ENCODE measurements at regions not wholly inside any gene's neighbourhood (a gene's known extent, or its start where the extent isn't known, plus 50 kb on each side); places are given as distances from the start of the nearest gene placed in this dataset.

GRCh38 chr14:66311058-66311457 lies 175.1 kb upstream of the CCDC196 start:
- TF ChIP-seq CTCF (IDR thresholded peaks at IDR 0.05) (no peak), POLR2AphosphoS5 (IDR thresholded peaks at IDR 0.05) (no peak), POLR2A (IDR thresholded peaks at IDR 0.05) (no peak), EP300 (IDR thresholded peaks at IDR 0.05) (no peak)
